GM12878 (cell line): ENCODE measurements at regions not wholly inside any gene's neighbourhood (a gene's known extent, or its start where the extent isn't known, plus 50 kb on each side); places are given as distances from the start of the nearest gene placed in this dataset.

ENCODE experiments used
- ATAC-seq: fragments of 200-7000 bp; cut with Tn5 transposase; 3 replicates; pipeline ENCODE4 v1.9.1; 2020; ENCODE audit warnings: mild to moderate bottlenecking, moderate library complexity
- BruUV-seq: library from RNA; stranded (reverse); fragments of 400-500 nt; replicated peaks from 2 replicates; lab custom pipeline; 2021; lab: Mats Ljungman, UMichigan
- CTCF ChIA-PET: fragments of 300-600 bp; sonication (Branson Sonifier 250); formaldehyde crosslinking; extraction: SDS; loops from one replicate; lab custom pipeline; 2021; ENCODE audit warnings: inconsistent platforms; lab: Yijun Ruan, JAX
- POLR2A ChIA-PET: fragments of 350-600 bp; formaldehyde crosslinking; extraction: SDS; loops from one replicate; lab custom pipeline; 2021; ENCODE audit warnings: inconsistent platforms; lab: Charles Lee
- RAD21 ChIA-PET: fragments of 300-600 bp; sonication (Branson Sonifier 250); formaldehyde crosslinking; loops from one replicate; lab custom pipeline; 2023; ENCODE audit warnings: antibody characterized with exemption; ENCODE audit not compliant: unreplicated experiment; lab: Charles Lee
- SMC1A ChIA-PET: fragments of 300-600 bp; sonication (Branson Sonifier 250); formaldehyde crosslinking; loops from one replicate; lab custom pipeline; 2023; ENCODE audit not compliant: unreplicated experiment, uncharacterized antibody; lab: Charles Lee
- DNase-seq: peaks from one replicate; pipeline ENCODE4 v3.0.0-alpha.2; 2011; ENCODE audit warnings: low read depth, low spot score
- FAIRE-seq: peaks from 3 replicates; lab custom pipeline; 2011; peaks lifted over from hg19 to GRCh38; lab: Jason Lieb, UNC
- H2AFZ ChIP-seq: 2 replicates; pipeline ENCODE4 v1.6.0; 2011; ENCODE audit warnings: low read depth, low read length, control low read depth; ENCODE audit not compliant: control insufficient read depth
- H3K27ac ChIP-seq: 2 replicates; pipeline ENCODE4 v1.5.1; 2011; ENCODE audit warnings: control low read depth; ENCODE audit not compliant: control insufficient read depth, insufficient read depth
- H3K27me3 ChIP-seq, 2 experiments: replicated peaks in 1 of 2; 2 replicates each; pipeline versions ENCODE4 v1.6.0 to v1.6.1; 2011; ENCODE audit warnings: low read length in 1 of 2; ENCODE audit not compliant: control insufficient read depth in 2 of 2, insufficient read depth in 2 of 2
- H3K36me3 ChIP-seq, 2 experiments: 2 replicates each; pipeline ENCODE4 v1.5.1; 2011; ENCODE audit warnings: low read length in 1 of 2; ENCODE audit not compliant: control insufficient read depth in 2 of 2, insufficient read depth in 2 of 2
- H3K4me1 ChIP-seq: 2 replicates; pipeline ENCODE4 v1.6.1; 2011; ENCODE audit warnings: mild to moderate bottlenecking, low read length, moderate library complexity, mixed read lengths; ENCODE audit not compliant: control insufficient read depth, insufficient read depth
- H3K4me2 ChIP-seq: 2 replicates; pipeline ENCODE4 v1.6.0; 2011; ENCODE audit warnings: control low read depth; ENCODE audit not compliant: control insufficient read depth, insufficient read depth
- H3K4me3 ChIP-seq: fragments of 200-600 bp; sonication (generic); 2 replicates; pipeline ENCODE4 v1.5.1; 2016
- H3K79me2 ChIP-seq: 2 replicates; pipeline ENCODE4 v1.6.0; 2011; ENCODE audit warnings: low read length; ENCODE audit not compliant: control insufficient read depth, insufficient read depth
- H3K9ac ChIP-seq: 2 replicates; pipeline ENCODE4 v1.8.0; 2011; ENCODE audit warnings: low read length, control low read depth, mixed read lengths; ENCODE audit not compliant: control insufficient read depth, insufficient read depth
- H3K9me3 ChIP-seq: replicated peaks from 3 replicates; pipeline ENCODE4 v1.5.1; 2011; ENCODE audit warnings: mild to moderate bottlenecking, low read length; ENCODE audit not compliant: control insufficient read depth, insufficient read depth
- H4K20me1 ChIP-seq: 2 replicates; pipeline ENCODE4 v1.6.0; 2011; ENCODE audit not compliant: control insufficient read depth, insufficient read depth
- CBX5 ChIP-seq: sonication (generic); IDR thresholded peaks from 2 replicates; pipeline ENCODE4 v1.6.1; 2016; ENCODE audit warnings: low read depth, moderate library complexity, mild to moderate bottlenecking, inconsistent platforms
- CHD2 ChIP-seq: IDR thresholded peaks from 2 replicates; pipeline ENCODE4 v1.6.1; 2011; ENCODE audit warnings: low read depth, low read length, improper control_type of control experiment, borderline replicate concordance
- CTCF ChIP-seq, 3 experiments: IDR thresholded peaks in 2 of 3; conservative IDR thresholded peaks in 1 of 3; 2 replicates each; pipeline ENCODE4 v1.5.1; 2011; ENCODE audit warnings: low read depth in 3 of 3, low read length in 3 of 3, mild to moderate bottlenecking in 3 of 3, control low read depth in 2 of 3, moderate library complexity in 2 of 3, inconsistent platforms in 1 of 3, mixed read lengths in 1 of 3; ENCODE audit not compliant: control insufficient read depth in 2 of 3, insufficient read depth in 1 of 3; ENCODE audit errors: extremely low read depth in 1 of 3
- CUX1 ChIP-seq: IDR thresholded peaks from 2 replicates; pipeline ENCODE4 v1.6.1; 2012; ENCODE audit warnings: improper control_type of control experiment, low read depth, low read length; ENCODE audit not compliant: insufficient replicate concordance
- HCFC1 ChIP-seq: fragments of 150-350 bp; IDR thresholded peaks from 2 replicates; pipeline ENCODE4 v1.6.1; 2014; ENCODE audit warnings: low read length
- IRF4 ChIP-seq: IDR thresholded peaks from 2 replicates; pipeline ENCODE4 v1.6.1; 2011; ENCODE audit warnings: low read depth, low read length
- LARP7 ChIP-seq: fragments of 450-650 bp; IDR thresholded peaks from 2 replicates; pipeline ENCODE4 v1.6.1; 2017; ENCODE audit warnings: mild to moderate bottlenecking
- POU2F2 ChIP-seq: IDR thresholded peaks from 3 replicates; pipeline ENCODE4 v1.6.1; 2011; ENCODE audit warnings: low read depth, mild to moderate bottlenecking, low read length, borderline replicate concordance
- RELA ChIP-seq: fragments of 450-650 bp; IDR thresholded peaks from 2 replicates; pipeline ENCODE4 v1.8.0; 2014; ENCODE audit warnings: borderline replicate concordance; ENCODE audit not compliant: partially characterized antibody
- ZBED1 ChIP-seq: IDR thresholded peaks from 2 replicates; pipeline ENCODE4 v1.6.1; 2016; ENCODE audit warnings: borderline replicate concordance
- ZBTB40 ChIP-seq: fragments of 450-650 bp; IDR thresholded peaks from 2 replicates; pipeline ENCODE4 v1.6.1; 2016; ENCODE audit warnings: mild to moderate bottlenecking, moderate library complexity, borderline replicate concordance
- ZNF217 ChIP-seq: fragments of 450-650 bp; IDR thresholded peaks from 2 replicates; pipeline ENCODE4 v1.6.1; 2017; ENCODE audit warnings: antibody characterized with exemption, mild to moderate bottlenecking
- ZNF384 ChIP-seq: IDR thresholded peaks from 2 replicates; pipeline ENCODE4 v1.6.1; 2012; ENCODE audit warnings: low read depth, mild to moderate bottlenecking, low read length, improper control_type of control experiment, borderline replicate concordance
- ZZZ3 ChIP-seq: IDR thresholded peaks from 2 replicates; pipeline ENCODE4 v1.6.1; 2011; ENCODE audit warnings: low read depth; ENCODE audit not compliant: control insufficient read depth, insufficient read length
- WGBS: methylation state at CpG from one replicate; pipeline ENCODE4 v1.1.6; 2016; ENCODE audit warnings: low lambda C conversion rate; ENCODE audit not compliant: insufficient replicate concordance, insufficient coverage; ENCODE audit errors: missing lambda C conversion rate; 5-methylcytosine and 5-hydroxymethylcytosine counted together
- in situ Hi-C: fragments of 300-500 bp; cut with MboI; formaldehyde crosslinking; loops from 9 replicates; pipeline ENCODE4 v1.14.3; 2018; ENCODE audit warnings: mixed read lengths
- intact Hi-C: fragments of 100-400 bp; cut with micrococcal nuclease; formaldehyde crosslinking; loops from one replicate; pipeline ENCODE4 v1.14.2; 2022; ENCODE audit not compliant: unreplicated experiment

GRCh38 chr2:46837112-46837454 lies 78.5 kb downstream of the MCFD2 start:
- in situ Hi-C loops (no loop called here), intact Hi-C loops (no loop called here)
- H3K27me3 ChIP-seq: no peaks in the 10 kb centered on the region; a peak in 1 of 4 replicates
- no peak overlapping the region for H2AFZ ChIP-seq
- no peaks in the 10 kb centered on the region for H3K4me1 ChIP-seq
- H4K20me1 ChIP-seq: no peaks in the 10 kb centered on the region
- ChIA-PET RAD21 (no interaction called here), SMC1A (no interaction called here), POLR2A (no interaction called here), CTCF (no interaction called here)
- H3K79me2 ChIP-seq: no peaks in the 10 kb centered on the region
- ATAC-seq (no peak), FAIRE-seq (no peak), DNase-seq (no peak)
- no peaks in the 10 kb centered on the region for H3K9me3 ChIP-seq
- BruUV-seq: no TSS peak
- no peak overlapping the region for H3K4me3 ChIP-seq
- no peak overlapping the region for H3K4me2 ChIP-seq
- H3K27ac ChIP-seq: no peak overlapping the region
- H3K9ac ChIP-seq: no peak overlapping the region
- WGBS: 60% methylated on average over 10 of the region's 10 CpGs
- no peaks in the 10 kb centered on the region for H3K36me3 ChIP-seq
- TF ChIP-seq ZBTB40 (no peak), ZNF384 (no peak), CTCF (IDR thresholded peaks at IDR 0.05 in 2 of 3, conservative IDR thresholded peaks at IDR 0.05 in 1 of 3; ENCODE audit: control insufficient read depth in 2 of 3, extremely low read depth in 1 of 3, insufficient read depth in 1 of 3, low read depth in 3 of 3, low read length in 3 of 3) (no peak), POU2F2 (no peak), ZNF217 (no peak), ZZZ3 (no peak), HCFC1 (no peak), ZBED1 (no peak), RELA (no peak), CHD2 (no peak), CUX1 (no peak), CBX5 (no peak), IRF4 (no peak), LARP7 (no peak)
